NCI-H2107 treated with DMSO at 0.1 percent for 48 hours (cell line): ENCODE measurements at regions not wholly inside any gene's neighbourhood (a gene's known extent, or its start where the extent isn't known, plus 50 kb on each side); places are given as distances from the start of the nearest gene placed in this dataset.

Experiments
- DNase-seq: peaks from one replicate; lab custom pipeline; 2025; ENCODE audit not compliant: unreplicated experiment; lab: John Stamatoyannopoulos, UW

GRCh38 chr17:5784791-5785190, 200.5 kb upstream of the NLRP1 start:
- DNase-seq = no peak

- no peak for DNase-seq
Observed at GRCh38 chr17:5785338-5785737, 201.0 kb upstream of the NLRP1 start.

GRCh38 chr17:5785867-5786509, 201.7 kb upstream of the NLRP1 start:
- no peak for DNase-seq

GRCh38 chr17:5786510-5786875, 202.2 kb upstream of the NLRP1 start:
- no peak for DNase-seq

GRCh38 chr17:5788266-5788900, 204.1 kb upstream of the NLRP1 start:
- DNase-seq = no peak

GRCh38 chr17:5789528-5789927, 205.2 kb upstream of the NLRP1 start:
- no peak for DNase-seq

GRCh38 chr17:5793157-5793556, 208.8 kb upstream of the NLRP1 start:
- no peak for DNase-seq

GRCh38 chr17:5793899-5794298, 209.6 kb upstream of the NLRP1 start:
- no peak for DNase-seq

GRCh38 chr17:5794385-5794784, 210.1 kb upstream of the NLRP1 start:
- no peak for DNase-seq

- DNase-seq = no peak
Observed at GRCh38 chr17:5794881-5795506, 210.7 kb upstream of the NLRP1 start.

- DNase-seq = no peak
Observed at GRCh38 chr17:5797447-5798050, 213.2 kb upstream of the NLRP1 start.

GRCh38 chr17:5798094-5798493, 213.8 kb upstream of the NLRP1 start:
- DNase-seq = no peak

GRCh38 chr17:5800131-5800530, 215.8 kb upstream of the NLRP1 start:
- DNase-seq = no peak

- DNase-seq = no peak
Observed at GRCh38 chr17:5800646-5801045, 216.3 kb upstream of the NLRP1 start.

- DNase-seq = no peak
Observed at GRCh38 chr17:5804251-5804650, 219.9 kb upstream of the NLRP1 start.

GRCh38 chr17:5809056-5809455, 224.7 kb upstream of the NLRP1 start:
- no peak for DNase-seq

- DNase-seq = no peak
Observed at GRCh38 chr17:5809580-5810188, 225.4 kb upstream of the NLRP1 start.

GRCh38 chr17:5812590-5812989, 228.3 kb upstream of the NLRP1 start:
- DNase-seq = no peak

- no peak for DNase-seq
Observed at GRCh38 chr17:5813357-5813756, 229.0 kb upstream of the NLRP1 start.

GRCh38 chr17:5815396-5815795, 231.1 kb upstream of the NLRP1 start:
- no peak for DNase-seq

- no peak for DNase-seq
Observed at GRCh38 chr17:5816491-5817070, 232.3 kb upstream of the NLRP1 start.
